ENCODE measurements at regions not wholly inside any gene's neighbourhood (a gene's known extent, or its start where the extent isn't known, plus 50 kb on each side); places are given as distances from the start of the nearest gene placed in this dataset.

DNA sequence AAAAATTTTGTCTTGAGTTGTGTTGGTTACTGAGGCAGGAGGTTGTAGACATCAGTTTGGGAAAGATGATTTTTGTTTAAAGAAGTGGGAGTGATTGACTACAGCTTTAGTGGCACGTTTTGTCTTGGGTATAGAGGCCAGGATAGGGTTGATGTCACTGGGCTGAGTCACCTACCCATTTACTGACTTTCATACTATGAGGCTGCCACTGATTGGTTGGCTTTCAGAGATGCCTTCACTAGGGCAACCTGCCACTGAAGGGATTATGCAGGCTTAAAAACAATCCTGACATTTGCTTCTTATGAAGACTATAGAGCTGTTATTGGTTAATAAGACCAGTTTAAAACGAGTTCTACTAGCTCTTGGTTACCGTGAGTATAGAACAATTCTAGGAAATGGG lies 479.1 kb downstream of the SOX11 start:
- TF ChIP-seq, protein P1, sequence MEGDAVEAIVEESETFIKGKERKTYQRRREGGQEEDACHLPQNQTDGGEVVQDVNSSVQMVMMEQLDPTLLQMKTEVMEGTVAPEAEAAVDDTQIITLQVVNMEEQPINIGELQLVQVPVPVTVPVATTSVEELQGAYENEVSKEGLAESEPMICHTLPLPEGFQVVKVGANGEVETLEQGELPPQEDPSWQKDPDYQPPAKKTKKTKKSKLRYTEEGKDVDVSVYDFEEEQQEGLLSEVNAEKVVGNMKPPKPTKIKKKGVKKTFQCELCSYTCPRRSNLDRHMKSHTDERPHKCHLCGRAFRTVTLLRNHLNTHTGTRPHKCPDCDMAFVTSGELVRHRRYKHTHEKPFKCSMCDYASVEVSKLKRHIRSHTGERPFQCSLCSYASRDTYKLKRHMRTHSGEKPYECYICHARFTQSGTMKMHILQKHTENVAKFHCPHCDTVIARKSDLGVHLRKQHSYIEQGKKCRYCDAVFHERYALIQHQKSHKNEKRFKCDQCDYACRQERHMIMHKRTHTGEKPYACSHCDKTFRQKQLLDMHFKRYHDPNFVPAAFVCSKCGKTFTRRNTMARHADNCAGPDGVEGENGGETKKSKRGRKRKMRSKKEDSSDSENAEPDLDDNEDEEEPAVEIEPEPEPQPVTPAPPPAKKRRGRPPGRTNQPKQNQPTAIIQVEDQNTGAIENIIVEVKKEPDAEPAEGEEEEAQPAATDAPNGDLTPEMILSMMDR (IDR thresholded peaks at IDR 0.05 in 2 of 3, conservative IDR thresholded peaks at IDR 0.05 in 1 of 3; ENCODE audit: borderline replicate concordance in 1 of 3, insufficient read depth in 1 of 3, low read depth in 2 of 3, low read length in 2 of 3), result no peak
- TF ChIP-seq YY1 (IDR thresholded peaks at IDR 0.05; ENCODE audit: extremely low read depth, insufficient replicate concordance, low read depth, low read length) (no peak), POLR2A (IDR thresholded peaks at IDR 0.05; ENCODE audit: borderline replicate concordance, extremely low read depth, insufficient read depth, insufficient read length) (no peak)

All from HCT116 (cell line).